ENCODE measurements at regions not wholly inside any gene's neighbourhood (a gene's known extent, or its start where the extent isn't known, plus 50 kb on each side); places are given as distances from the start of the nearest gene placed in this dataset.

- no peak for TF ChIP-seq CTCF (IDR thresholded peaks at IDR 0.05)
- TF ChIP-seq ZFX (IDR thresholded peaks at IDR 0.05; ENCODE audit: borderline replicate concordance), result no peak
Measured at GRCh38 chr5:2874099-2874498, 122.6 kb upstream of the IRX2 start.
